RWPE2 (cell line): ENCODE measurements at regions not wholly inside any gene's neighbourhood (a gene's known extent, or its start where the extent isn't known, plus 50 kb on each side); places are given as distances from the start of the nearest gene placed in this dataset.

Source experiments
- ATAC-seq: fragments of 200-7000 bp; cut with Tn5 transposase; 3 replicates; pipeline ENCODE4 v1.9.1; 2021; ENCODE audit warnings: low read depth
- DNase-seq: peaks from one replicate; pipeline ENCODE4 v3.0.0-alpha.2; 2020; ENCODE audit warnings: low spot score
- H3K27ac ChIP-seq: fragments of 450-650 bp; 2 replicates; pipeline ENCODE4 v1.5.1; 2017; ENCODE audit warnings: mild to moderate bottlenecking; ENCODE audit not compliant: poor library complexity, severe bottlenecking
- H3K27me3 ChIP-seq: fragments of 250-450 bp; sonication (Bioruptor Pico); 2 replicates; pipeline ENCODE4 v1.5.1; 2021; ENCODE audit warnings: mild to moderate bottlenecking, moderate library complexity; ENCODE audit not compliant: insufficient read depth, poor library complexity, severe bottlenecking
- H3K36me3 ChIP-seq: fragments of 250-450 bp; sonication (Bioruptor Pico); 2 replicates; pipeline ENCODE4 v1.5.1; 2020; ENCODE audit warnings: low read depth, mild to moderate bottlenecking, moderate library complexity
- H3K4me1 ChIP-seq: fragments of 250-450 bp; sonication (Bioruptor Pico); 2 replicates; pipeline ENCODE4 v1.5.1; 2021; ENCODE audit warnings: mild to moderate bottlenecking, moderate library complexity; ENCODE audit not compliant: insufficient read depth, poor library complexity, severe bottlenecking
- H3K4me3 ChIP-seq: fragments of 250-450 bp; sonication (Bioruptor Pico); 2 replicates; pipeline ENCODE4 v1.5.1; 2021; ENCODE audit warnings: mild to moderate bottlenecking, moderate library complexity; ENCODE audit not compliant: severe bottlenecking
- H3K9me3 ChIP-seq: fragments of 250-450 bp; sonication (Bioruptor Pico); 2 replicates; pipeline ENCODE4 v1.5.1; 2021; ENCODE audit warnings: mild to moderate bottlenecking, moderate library complexity; ENCODE audit not compliant: severe bottlenecking
- TF ChIP-seq, protein P1 (sequence below): fragments of 450-650 bp; IDR thresholded peaks from one replicate; pipeline ENCODE4 v1.5.1; 2017; ENCODE audit warnings: mild to moderate bottlenecking, moderate library complexity; ENCODE audit not compliant: poor library complexity, severe bottlenecking

DNA sequence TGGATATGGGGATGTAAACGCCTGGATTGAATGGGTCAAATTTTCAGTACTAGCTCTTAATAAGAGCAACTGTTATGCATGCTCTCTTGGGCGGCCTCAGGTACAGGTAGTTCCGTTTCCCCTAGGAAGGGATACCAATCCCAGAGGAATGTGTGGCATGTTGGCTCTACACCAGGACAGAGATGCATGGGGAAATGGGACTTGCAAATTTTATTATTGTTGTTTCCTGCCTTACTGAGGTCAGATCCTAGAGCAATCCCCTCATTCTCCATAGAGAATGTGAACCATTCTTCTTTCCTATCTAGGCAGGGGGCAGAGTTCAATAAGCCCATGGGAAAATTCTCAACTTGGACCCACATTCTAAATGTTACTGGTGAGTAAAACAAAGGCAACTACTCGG, 361.8 kb upstream of the FGF16 start:
- Histone ChIP-seq H3K9me3 (no peaks in the 10 kb centered on the region), H3K27me3 (no peaks in the 10 kb centered on the region), H3K4me1 (no peaks in the 10 kb centered on the region), H3K27ac (no peak overlapping the region), H3K4me3 (no peak overlapping the region), H3K36me3 (no peaks in the 10 kb centered on the region)
- DNase-seq (no peak), ATAC-seq (no peak)
- TF ChIP-seq, protein P1, sequence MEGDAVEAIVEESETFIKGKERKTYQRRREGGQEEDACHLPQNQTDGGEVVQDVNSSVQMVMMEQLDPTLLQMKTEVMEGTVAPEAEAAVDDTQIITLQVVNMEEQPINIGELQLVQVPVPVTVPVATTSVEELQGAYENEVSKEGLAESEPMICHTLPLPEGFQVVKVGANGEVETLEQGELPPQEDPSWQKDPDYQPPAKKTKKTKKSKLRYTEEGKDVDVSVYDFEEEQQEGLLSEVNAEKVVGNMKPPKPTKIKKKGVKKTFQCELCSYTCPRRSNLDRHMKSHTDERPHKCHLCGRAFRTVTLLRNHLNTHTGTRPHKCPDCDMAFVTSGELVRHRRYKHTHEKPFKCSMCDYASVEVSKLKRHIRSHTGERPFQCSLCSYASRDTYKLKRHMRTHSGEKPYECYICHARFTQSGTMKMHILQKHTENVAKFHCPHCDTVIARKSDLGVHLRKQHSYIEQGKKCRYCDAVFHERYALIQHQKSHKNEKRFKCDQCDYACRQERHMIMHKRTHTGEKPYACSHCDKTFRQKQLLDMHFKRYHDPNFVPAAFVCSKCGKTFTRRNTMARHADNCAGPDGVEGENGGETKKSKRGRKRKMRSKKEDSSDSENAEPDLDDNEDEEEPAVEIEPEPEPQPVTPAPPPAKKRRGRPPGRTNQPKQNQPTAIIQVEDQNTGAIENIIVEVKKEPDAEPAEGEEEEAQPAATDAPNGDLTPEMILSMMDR: no peak

DNA sequence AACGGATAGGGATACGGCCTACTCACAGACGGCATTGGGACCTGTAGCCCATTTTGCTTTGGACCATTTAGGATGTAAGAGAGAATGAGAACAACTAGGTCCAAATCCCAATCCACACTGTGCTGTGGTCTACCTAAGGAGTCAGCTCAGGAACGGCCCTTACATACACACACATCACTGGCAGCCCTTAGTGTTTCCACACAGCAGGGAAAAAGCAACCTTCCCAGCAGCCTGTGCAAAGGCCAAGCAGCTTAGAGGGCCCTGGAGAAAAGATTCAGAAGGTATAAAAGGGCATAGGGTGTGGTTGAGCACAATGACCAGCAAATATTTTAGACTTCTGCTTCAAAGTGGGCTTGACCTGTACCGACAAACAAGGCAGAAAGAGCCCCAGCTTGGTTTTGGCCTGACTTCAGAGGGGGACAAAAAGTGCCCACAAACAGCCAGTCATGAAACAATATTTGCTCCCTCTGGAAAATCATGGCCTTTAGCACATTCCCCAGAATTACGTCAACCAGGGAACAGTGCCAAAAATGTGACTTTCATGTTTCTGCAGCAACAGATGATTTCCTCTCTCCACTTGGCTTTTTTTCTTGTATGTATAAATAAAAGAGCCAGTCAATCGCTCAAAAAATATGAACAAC, 359.5 kb upstream of the FGF16 start:
- Histone ChIP-seq H3K27me3 (no peaks in the 10 kb centered on the region), H3K36me3 (no peaks in the 10 kb centered on the region), H3K9me3 (no peaks in the 10 kb centered on the region), H3K27ac (no peak overlapping the region), H3K4me1 (no peaks in the 10 kb centered on the region), H3K4me3 (no peak overlapping the region)
- ATAC-seq (no peak), DNase-seq (no peak)
- TF ChIP-seq, protein P1: no peak

DNA sequence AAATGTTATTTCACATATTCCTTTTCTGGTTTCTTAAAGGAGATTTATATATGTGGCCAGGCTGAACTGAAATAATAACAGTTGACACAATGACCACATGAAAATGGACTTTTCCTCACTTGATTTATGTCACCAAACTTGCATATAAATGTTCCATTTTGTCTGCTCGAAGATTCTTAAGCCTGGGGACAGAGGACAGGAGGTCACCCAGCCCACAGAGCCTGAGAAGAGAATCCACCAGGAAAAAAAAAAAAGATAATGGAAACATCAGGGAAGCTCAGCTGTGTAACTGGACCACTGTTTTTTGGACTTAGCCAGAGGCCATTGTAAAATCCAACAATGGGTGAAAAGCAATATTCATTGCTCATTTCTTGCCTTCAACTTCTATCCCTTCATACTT, 359.0 kb upstream of the FGF16 start:
- no peak for DNase-seq
- no peaks in the 10 kb centered on the region for H3K36me3 ChIP-seq
- H3K9me3 ChIP-seq: no peaks in the 10 kb centered on the region
- ATAC-seq: no peak
- no peak overlapping the region for H3K4me3 ChIP-seq
- no peak overlapping the region for H3K27ac ChIP-seq
- TF ChIP-seq, protein P1: no peak
- H3K27me3 ChIP-seq: no peaks in the 10 kb centered on the region
- no peaks in the 10 kb centered on the region for H3K4me1 ChIP-seq

DNA sequence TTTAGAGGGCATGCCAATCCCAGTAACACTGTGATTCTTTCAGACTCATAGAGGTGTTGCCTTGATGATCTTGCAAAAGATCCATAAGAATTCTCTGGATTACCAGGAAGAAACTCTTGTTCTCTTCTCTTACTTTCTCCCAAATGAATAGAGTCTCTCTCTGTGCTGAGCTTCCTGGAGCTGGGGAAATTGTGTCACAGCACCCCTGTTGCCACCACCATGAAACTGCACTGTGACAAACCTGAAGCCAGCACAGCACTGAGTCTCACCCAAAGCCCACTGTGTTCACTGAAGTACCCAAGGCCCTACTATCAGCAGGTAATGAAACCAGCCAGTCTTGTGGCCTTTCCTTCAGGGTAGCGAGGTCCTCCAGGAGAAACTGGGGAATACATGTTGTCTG, 332.7 kb upstream of the FGF16 start:
- H3K4me1 ChIP-seq: no peaks in the 10 kb centered on the region
- DNase-seq (no peak), ATAC-seq (no peak)
- H3K27ac ChIP-seq: no peak overlapping the region
- H3K9me3 ChIP-seq: no peaks in the 10 kb centered on the region
- H3K36me3 ChIP-seq: no peaks in the 10 kb centered on the region
- H3K27me3 ChIP-seq: no peaks in the 10 kb centered on the region
- TF ChIP-seq, protein P1: no peak
- H3K4me3 ChIP-seq: no peak overlapping the region

DNA sequence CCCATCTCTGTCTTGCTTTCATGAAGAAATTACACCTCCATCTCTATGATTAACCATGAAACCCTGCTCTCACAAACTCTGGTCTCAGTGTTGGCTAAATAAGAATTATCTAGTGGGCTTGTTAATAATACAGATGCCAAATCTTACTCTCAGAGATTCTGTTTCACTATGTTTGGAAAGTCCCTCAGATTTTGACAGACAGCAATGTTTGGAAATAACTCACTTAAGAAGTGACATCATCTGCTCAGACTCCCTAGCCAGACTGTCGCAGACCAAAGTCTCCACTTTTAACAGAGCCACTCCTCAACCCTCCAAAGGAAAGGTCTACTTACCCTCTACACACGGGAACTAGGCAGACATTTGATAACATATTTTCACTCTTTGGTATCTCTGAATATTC, 328.5 kb upstream of the FGF16 start:
- no peak overlapping the region for H3K27ac ChIP-seq
- no peaks in the 10 kb centered on the region for H3K4me1 ChIP-seq
- DNase-seq: no peak
- H3K36me3 ChIP-seq: no peaks in the 10 kb centered on the region
- ATAC-seq: no peak
- TF ChIP-seq, protein P1: no peak
- H3K27me3 ChIP-seq: no peaks in the 10 kb centered on the region
- H3K4me3 ChIP-seq: no peak overlapping the region
- H3K9me3 ChIP-seq: no peaks in the 10 kb centered on the region
